Activated T-helper 17 cell treated with anti-CD3 and anti-CD28 coated beads, Interleukin-2, amount 50 U/mL, for 72 hours (primary cell): ENCODE measurements at regions not wholly inside any gene's neighbourhood (a gene's known extent, or its start where the extent isn't known, plus 50 kb on each side); places are given as distances from the start of the nearest gene placed in this dataset.

ENCODE experiments used
- ATAC-seq: fragments of 150-1000 bp; cut with Tn5 transposase; replicated peaks from 2 replicates; pipeline ENCODE4 v1.10.0; 2021; ENCODE audit warnings: mild to moderate bottlenecking, moderate library complexity
- H3K27ac Mint-ChIP-seq: one replicate; pipeline ENCODE4 v1.8.0; 2022; ENCODE audit warnings: mixed read lengths
- H3K27me3 Mint-ChIP-seq: one replicate; pipeline ENCODE4 v1.8.0; 2022; ENCODE audit warnings: mixed read lengths
- H3K36me3 Mint-ChIP-seq: one replicate; pipeline ENCODE4 v1.8.0; 2022; ENCODE audit warnings: low read depth, mild to moderate bottlenecking, mixed read lengths
- H3K4me1 Mint-ChIP-seq: one replicate; pipeline ENCODE4 v1.8.0; 2022; ENCODE audit warnings: mixed read lengths
- H3K4me3 Mint-ChIP-seq: one replicate; pipeline ENCODE4 v1.8.0; 2022; ENCODE audit warnings: mild to moderate bottlenecking, mixed read lengths
- H3K9me3 Mint-ChIP-seq: one replicate; pipeline ENCODE4 v1.8.0; 2022; ENCODE audit warnings: mixed read lengths

- H3K27ac Mint-ChIP-seq = no peak overlapping the region
- no peaks in the 10 kb centered on the region for H3K27me3 Mint-ChIP-seq
- no peaks in the 10 kb centered on the region for H3K4me1 Mint-ChIP-seq
- no peak overlapping the region for H3K4me3 Mint-ChIP-seq
- peaks cover 20% of the 10 kb centered on the region for H3K9me3 Mint-ChIP-seq
- no peak for ATAC-seq
- H3K36me3 Mint-ChIP-seq = no peaks in the 10 kb centered on the region
Observed at GRCh38 chr13:57784633-57785032, 153.1 kb downstream of the PCDH17 start.

- no peaks in the 10 kb centered on the region for H3K4me1 Mint-ChIP-seq
- H3K4me3 Mint-ChIP-seq = no peak overlapping the region
- no peak overlapping the region for H3K27ac Mint-ChIP-seq
- ATAC-seq = no peak
- no peaks in the 10 kb centered on the region for H3K36me3 Mint-ChIP-seq
- no peaks in the 10 kb centered on the region for H3K27me3 Mint-ChIP-seq
- peaks cover 17% of the 10 kb centered on the region for H3K9me3 Mint-ChIP-seq
Observed at GRCh38 chr13:57787058-57787791, 155.7 kb downstream of the PCDH17 start.

DNA sequence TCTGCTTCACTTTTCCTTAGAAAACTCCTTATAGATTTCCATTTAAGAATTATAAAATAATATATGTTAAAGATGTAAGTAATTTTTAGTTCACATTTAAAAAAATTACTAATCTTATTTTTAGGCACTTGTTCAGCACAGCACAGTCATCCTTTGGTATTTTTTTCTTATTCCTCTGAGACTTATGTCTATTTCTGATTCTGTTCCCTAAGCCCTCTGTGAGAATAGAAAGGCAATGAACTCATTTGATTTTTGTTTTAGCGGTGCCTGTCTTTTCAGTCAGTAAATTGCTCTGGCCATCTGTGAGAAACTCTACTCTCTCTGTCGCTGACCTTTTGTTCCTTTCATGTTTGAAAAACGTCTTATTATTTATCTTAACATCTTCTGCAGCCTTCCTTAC, 168.1 kb downstream of the PCDH17 start:
- no peak overlapping the region for H3K4me3 Mint-ChIP-seq

DNA sequence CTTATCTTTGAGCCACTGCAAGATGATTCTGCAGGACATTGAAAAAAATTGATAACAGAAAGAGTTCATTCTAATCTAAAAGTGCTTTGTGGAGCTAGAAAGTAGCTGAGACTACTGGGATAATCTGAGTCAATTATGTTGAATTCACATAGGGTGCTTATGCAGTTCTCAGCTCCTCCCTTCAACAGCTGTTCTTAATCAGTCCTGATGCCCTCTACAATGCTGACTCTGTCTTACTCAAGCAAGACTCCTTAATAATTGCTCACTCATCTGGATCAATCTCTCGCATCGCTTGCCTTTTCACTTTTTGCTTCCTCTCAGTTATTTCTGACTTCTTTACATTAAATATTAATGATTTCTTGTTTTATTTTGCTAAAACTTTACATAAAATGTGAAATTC, 182.1 kb downstream of the PCDH17 start:
- H3K27me3 Mint-ChIP-seq = no peaks in the 10 kb centered on the region
- no peak overlapping the region for H3K4me3 Mint-ChIP-seq
- peaks cover 23% of the 10 kb centered on the region for H3K9me3 Mint-ChIP-seq
- H3K36me3 Mint-ChIP-seq = no peaks in the 10 kb centered on the region
- ATAC-seq = no peak
- no peaks in the 10 kb centered on the region for H3K4me1 Mint-ChIP-seq
- H3K27ac Mint-ChIP-seq = no peak overlapping the region

More for the DNA sequence above, 168.1 kb downstream of the PCDH17 start:
- Mint-ChIP-seq H3K9me3 (peaks cover 4% of the 10 kb centered on the region), H3K4me1 (no peaks in the 10 kb centered on the region), H3K27me3 (no peaks in the 10 kb centered on the region), H3K36me3 (no peaks in the 10 kb centered on the region), H3K27ac (no peak overlapping the region)
- no peak for ATAC-seq

- Mint-ChIP-seq H3K4me3 (no peak overlapping the region), H3K27ac (no peak overlapping the region)
Observed at GRCh38 chr13:57815600-57815999, 184.1 kb downstream of the PCDH17 start.

GRCh38 chr13:57820924-57821323, 189.4 kb downstream of the PCDH17 start:
- Mint-ChIP-seq H3K27ac (no peak overlapping the region), H3K4me3 (no peak overlapping the region), H3K27me3 (no peaks in the 10 kb centered on the region), H3K9me3 (peaks cover 11% of the 10 kb centered on the region), H3K36me3 (no peaks in the 10 kb centered on the region), H3K4me1 (no peaks in the 10 kb centered on the region)
- no peak for ATAC-seq

More at GRCh38 chr13:57815600-57815999, 184.1 kb downstream of the PCDH17 start:
- ATAC-seq = no peak
- Mint-ChIP-seq H3K9me3 (peaks cover 18% of the 10 kb centered on the region), H3K4me1 (no peaks in the 10 kb centered on the region), H3K27me3 (no peaks in the 10 kb centered on the region), H3K36me3 (no peaks in the 10 kb centered on the region)

GRCh38 chr13:57823704-57824103, 192.2 kb downstream of the PCDH17 start:
- H3K27me3 Mint-ChIP-seq = no peaks in the 10 kb centered on the region
- no peaks in the 10 kb centered on the region for H3K36me3 Mint-ChIP-seq
- H3K4me1 Mint-ChIP-seq = no peaks in the 10 kb centered on the region
- ATAC-seq = no peak
- H3K9me3 Mint-ChIP-seq = peaks cover 14% of the 10 kb centered on the region
- H3K27ac Mint-ChIP-seq = no peak overlapping the region
- H3K4me3 Mint-ChIP-seq = no peak overlapping the region

DNA sequence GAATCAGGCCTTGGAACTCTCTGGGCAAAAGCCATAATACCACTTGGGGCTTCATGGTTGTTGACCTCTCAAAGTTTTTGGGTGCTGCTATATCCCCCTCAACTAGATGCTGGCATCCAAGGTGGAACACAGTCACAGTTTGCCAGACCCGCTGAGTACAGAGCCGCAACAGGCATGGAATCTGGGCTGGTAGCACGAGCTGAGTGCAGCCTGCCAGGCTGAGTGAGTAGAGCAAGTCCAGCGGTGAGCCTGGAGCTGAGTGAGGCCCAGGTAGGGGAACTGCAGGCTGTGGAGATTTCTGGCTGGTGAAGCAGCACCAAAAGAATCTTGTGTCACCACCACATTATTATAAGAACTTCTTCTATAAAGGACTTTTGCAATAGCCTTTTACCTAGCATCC, 192.6 kb downstream of the PCDH17 start:
- ATAC-seq = no peak
- H3K27me3 Mint-ChIP-seq = no peaks in the 10 kb centered on the region
- H3K9me3 Mint-ChIP-seq = peaks cover 14% of the 10 kb centered on the region
- no peaks in the 10 kb centered on the region for H3K36me3 Mint-ChIP-seq
- H3K27ac Mint-ChIP-seq = no peak overlapping the region
- H3K4me3 Mint-ChIP-seq = no peak overlapping the region
- H3K4me1 Mint-ChIP-seq = no peaks in the 10 kb centered on the region

DNA sequence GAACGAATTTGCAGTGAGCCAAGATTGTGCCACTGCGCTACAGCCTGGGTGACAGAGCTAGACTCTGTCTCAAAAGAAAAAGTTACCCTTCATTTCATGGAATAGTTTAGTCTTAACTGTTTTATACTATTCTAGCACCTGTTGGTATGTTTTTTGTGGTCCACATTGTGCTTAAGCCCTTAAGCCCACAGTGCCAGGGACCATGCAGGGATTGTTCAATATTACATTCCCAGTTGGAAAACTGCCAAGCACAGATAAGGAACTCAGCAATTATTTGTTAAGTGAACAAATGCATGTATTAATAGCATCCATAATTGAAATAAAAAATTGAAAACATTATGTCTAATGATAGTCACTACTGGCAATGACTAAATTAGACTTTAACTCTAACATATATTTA, 193.5 kb downstream of the PCDH17 start:
- Mint-ChIP-seq H3K9me3 (peaks cover 21% of the 10 kb centered on the region), H3K36me3 (no peaks in the 10 kb centered on the region), H3K27me3 (no peaks in the 10 kb centered on the region), H3K4me3 (no peak overlapping the region), H3K4me1 (no peaks in the 10 kb centered on the region), H3K27ac (no peak overlapping the region)
- no peak for ATAC-seq

GRCh38 chr13:57829496-57829895, 198.0 kb downstream of the PCDH17 start:
- Mint-ChIP-seq H3K27me3 (no peaks in the 10 kb centered on the region), H3K4me1 (no peaks in the 10 kb centered on the region)
- no peak for ATAC-seq

DNA sequence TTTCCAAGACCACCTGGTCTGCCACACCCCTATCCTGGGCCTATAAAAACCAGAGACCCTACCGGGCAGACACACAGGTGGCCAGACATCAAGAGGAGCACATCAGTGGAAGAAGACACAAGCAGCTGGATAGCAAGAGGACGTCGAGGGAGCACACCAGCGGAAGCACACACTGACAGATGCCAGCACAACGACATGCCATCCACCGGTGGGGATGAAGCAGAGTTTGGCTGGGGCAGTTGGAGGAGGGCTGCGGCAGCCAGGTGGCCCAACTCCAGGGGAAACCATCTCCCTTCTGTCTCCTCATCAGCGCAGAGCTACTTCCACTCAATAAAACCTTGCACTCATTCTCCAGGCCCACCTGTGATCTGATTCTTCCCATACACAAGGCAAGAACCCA, 200.6 kb downstream of the PCDH17 start:
- H3K9me3 Mint-ChIP-seq = peaks cover 25% of the 10 kb centered on the region
- H3K4me3 Mint-ChIP-seq = no peak overlapping the region
- H3K27me3 Mint-ChIP-seq = no peaks in the 10 kb centered on the region
- no peak for ATAC-seq
- H3K4me1 Mint-ChIP-seq = no peaks in the 10 kb centered on the region
- H3K27ac Mint-ChIP-seq = no peak overlapping the region
- no peaks in the 10 kb centered on the region for H3K36me3 Mint-ChIP-seq

More at GRCh38 chr13:57829496-57829895, 198.0 kb downstream of the PCDH17 start:
- Mint-ChIP-seq H3K27ac (no peak overlapping the region), H3K9me3 (peaks cover 28% of the 10 kb centered on the region), H3K4me3 (no peak overlapping the region), H3K36me3 (no peaks in the 10 kb centered on the region)

- H3K4me1 Mint-ChIP-seq = no peaks in the 10 kb centered on the region
- H3K9me3 Mint-ChIP-seq = peaks cover 13% of the 10 kb centered on the region
- H3K27ac Mint-ChIP-seq = no peak overlapping the region
- no peaks in the 10 kb centered on the region for H3K36me3 Mint-ChIP-seq
- no peak for ATAC-seq
- H3K27me3 Mint-ChIP-seq = no peaks in the 10 kb centered on the region
- no peak overlapping the region for H3K4me3 Mint-ChIP-seq
Observed at GRCh38 chr13:57837801-57838200, 206.3 kb downstream of the PCDH17 start.

DNA sequence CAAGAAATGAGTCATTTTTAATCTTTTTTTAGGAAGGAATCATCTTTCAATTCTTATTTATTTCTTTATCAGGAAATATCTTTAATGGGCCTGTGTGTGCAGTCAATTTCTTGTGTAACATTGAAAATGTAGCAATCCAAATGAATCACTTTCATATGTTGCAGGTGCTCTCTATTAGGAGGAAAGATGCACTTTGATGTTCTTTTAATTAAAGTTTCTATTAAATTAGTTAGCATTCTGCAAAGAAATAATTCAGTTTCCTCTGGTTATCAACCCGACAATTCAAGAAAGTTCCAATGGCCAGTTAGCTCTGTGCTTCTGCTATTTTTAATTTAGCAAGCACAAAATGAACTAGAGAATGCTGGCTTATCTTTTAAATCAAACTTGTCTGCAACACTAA, 212.0 kb downstream of the PCDH17 start:
- no peaks in the 10 kb centered on the region for H3K4me1 Mint-ChIP-seq
- no peak overlapping the region for H3K27ac Mint-ChIP-seq
- no peaks in the 10 kb centered on the region for H3K36me3 Mint-ChIP-seq
- H3K9me3 Mint-ChIP-seq = peaks cover 12% of the 10 kb centered on the region
- no peak for ATAC-seq
- H3K27me3 Mint-ChIP-seq = no peaks in the 10 kb centered on the region
- H3K4me3 Mint-ChIP-seq = no peak overlapping the region

GRCh38 chr13:57846600-57847173, 215.1 kb downstream of the PCDH17 start:
- peaks cover 12% of the 10 kb centered on the region for H3K9me3 Mint-ChIP-seq
- H3K4me3 Mint-ChIP-seq = no peak overlapping the region
- H3K36me3 Mint-ChIP-seq = no peaks in the 10 kb centered on the region

GRCh38 chr13:57857945-57858344, 226.4 kb downstream of the PCDH17 start:
- H3K36me3 Mint-ChIP-seq = no peaks in the 10 kb centered on the region
- no peak overlapping the region for H3K4me3 Mint-ChIP-seq
- H3K4me1 Mint-ChIP-seq = no peaks in the 10 kb centered on the region
- H3K9me3 Mint-ChIP-seq = no peaks in the 10 kb centered on the region
- no peak overlapping the region for H3K27ac Mint-ChIP-seq
- no peaks in the 10 kb centered on the region for H3K27me3 Mint-ChIP-seq
- ATAC-seq = no peak

More at GRCh38 chr13:57846600-57847173, 215.1 kb downstream of the PCDH17 start:
- H3K27me3 Mint-ChIP-seq = no peaks in the 10 kb centered on the region
- H3K27ac Mint-ChIP-seq = no peak overlapping the region
- no peak for ATAC-seq
- no peaks in the 10 kb centered on the region for H3K4me1 Mint-ChIP-seq
